GM12878 (cell line): ENCODE measurements at regions not wholly inside any gene's neighbourhood (a gene's known extent, or its start where the extent isn't known, plus 50 kb on each side); places are given as distances from the start of the nearest gene placed in this dataset.
A peak's percentile ranks its signal among the peaks of the same experiment; 100 is the strongest.

ENCODE experiments used
- ATAC-seq: fragments of 200-7000 bp; cut with Tn5 transposase; 3 replicates; pipeline ENCODE4 v1.9.1; 2020; ENCODE audit warnings: mild to moderate bottlenecking, moderate library complexity
- BruUV-seq: library from RNA; stranded (reverse); fragments of 400-500 nt; replicated peaks from 2 replicates; lab custom pipeline; 2021; lab: Mats Ljungman, UMichigan
- CTCF ChIA-PET: fragments of 300-600 bp; sonication (Branson Sonifier 250); formaldehyde crosslinking; extraction: SDS; loops from one replicate; lab custom pipeline; 2021; ENCODE audit warnings: inconsistent platforms; lab: Yijun Ruan, JAX
- POLR2A ChIA-PET: fragments of 350-600 bp; formaldehyde crosslinking; extraction: SDS; loops from one replicate; lab custom pipeline; 2021; ENCODE audit warnings: inconsistent platforms; lab: Charles Lee
- RAD21 ChIA-PET: fragments of 300-600 bp; sonication (Branson Sonifier 250); formaldehyde crosslinking; loops from one replicate; lab custom pipeline; 2023; ENCODE audit warnings: antibody characterized with exemption; ENCODE audit not compliant: unreplicated experiment; lab: Charles Lee
- SMC1A ChIA-PET: fragments of 300-600 bp; sonication (Branson Sonifier 250); formaldehyde crosslinking; loops from one replicate; lab custom pipeline; 2023; ENCODE audit not compliant: unreplicated experiment, uncharacterized antibody; lab: Charles Lee
- DNase-seq: peaks from one replicate; pipeline ENCODE4 v3.0.0-alpha.2; 2011; ENCODE audit warnings: low read depth, low spot score
- FAIRE-seq: peaks from 3 replicates; lab custom pipeline; 2011; peaks lifted over from hg19 to GRCh38; lab: Jason Lieb, UNC
- H2AFZ ChIP-seq: 2 replicates; pipeline ENCODE4 v1.6.0; 2011; ENCODE audit warnings: low read depth, low read length, control low read depth; ENCODE audit not compliant: control insufficient read depth
- H3K27ac ChIP-seq: 2 replicates; pipeline ENCODE4 v1.5.1; 2011; ENCODE audit warnings: control low read depth; ENCODE audit not compliant: control insufficient read depth, insufficient read depth
- H3K27me3 ChIP-seq, 2 experiments: replicated peaks in 1 of 2; 2 replicates each; pipeline versions ENCODE4 v1.6.0 to v1.6.1; 2011; ENCODE audit warnings: low read length in 1 of 2; ENCODE audit not compliant: control insufficient read depth in 2 of 2, insufficient read depth in 2 of 2
- H3K36me3 ChIP-seq, 2 experiments: 2 replicates each; pipeline ENCODE4 v1.5.1; 2011; ENCODE audit warnings: low read length in 1 of 2; ENCODE audit not compliant: control insufficient read depth in 2 of 2, insufficient read depth in 2 of 2
- H3K4me1 ChIP-seq: 2 replicates; pipeline ENCODE4 v1.6.1; 2011; ENCODE audit warnings: mild to moderate bottlenecking, low read length, moderate library complexity, mixed read lengths; ENCODE audit not compliant: control insufficient read depth, insufficient read depth
- H3K4me2 ChIP-seq: 2 replicates; pipeline ENCODE4 v1.6.0; 2011; ENCODE audit warnings: control low read depth; ENCODE audit not compliant: control insufficient read depth, insufficient read depth
- H3K4me3 ChIP-seq: fragments of 200-600 bp; sonication (generic); 2 replicates; pipeline ENCODE4 v1.5.1; 2016
- H3K79me2 ChIP-seq: 2 replicates; pipeline ENCODE4 v1.6.0; 2011; ENCODE audit warnings: low read length; ENCODE audit not compliant: control insufficient read depth, insufficient read depth
- H3K9ac ChIP-seq: 2 replicates; pipeline ENCODE4 v1.8.0; 2011; ENCODE audit warnings: low read length, control low read depth, mixed read lengths; ENCODE audit not compliant: control insufficient read depth, insufficient read depth
- H3K9me3 ChIP-seq: replicated peaks from 3 replicates; pipeline ENCODE4 v1.5.1; 2011; ENCODE audit warnings: mild to moderate bottlenecking, low read length; ENCODE audit not compliant: control insufficient read depth, insufficient read depth
- H4K20me1 ChIP-seq: 2 replicates; pipeline ENCODE4 v1.6.0; 2011; ENCODE audit not compliant: control insufficient read depth, insufficient read depth
- ATF7 ChIP-seq: fragments of 450-650 bp; IDR thresholded peaks from 2 replicates; pipeline ENCODE4 v1.6.1; 2016; ENCODE audit warnings: low read depth, mild to moderate bottlenecking
- CBX5 ChIP-seq: sonication (generic); IDR thresholded peaks from 2 replicates; pipeline ENCODE4 v1.6.1; 2016; ENCODE audit warnings: low read depth, moderate library complexity, mild to moderate bottlenecking, inconsistent platforms
- FOS ChIP-seq: IDR thresholded peaks from 3 replicates; pipeline ENCODE4 v1.6.1; 2011; ENCODE audit warnings: borderline replicate concordance; ENCODE audit not compliant: insufficient read length; ENCODE audit errors: extremely low read depth
- GABPA ChIP-seq: IDR thresholded peaks from 2 replicates; pipeline ENCODE4 v1.6.1; 2014; ENCODE audit warnings: antibody characterized with exemption, low read depth, mild to moderate bottlenecking, inconsistent platforms
- HCFC1 ChIP-seq: fragments of 150-350 bp; IDR thresholded peaks from 2 replicates; pipeline ENCODE4 v1.6.1; 2014; ENCODE audit warnings: low read length
- IKZF2 ChIP-seq, 2 experiments: fragments of 450-650 bp; IDR thresholded peaks; 2 replicates each; pipeline ENCODE4 v1.6.1; 2017; ENCODE audit warnings: mild to moderate bottlenecking in 2 of 2, moderate library complexity in 2 of 2
- IRF4 ChIP-seq: IDR thresholded peaks from 2 replicates; pipeline ENCODE4 v1.6.1; 2011; ENCODE audit warnings: low read depth, low read length
- MEF2A ChIP-seq: IDR thresholded peaks from 2 replicates; pipeline ENCODE4 v1.6.1; 2011; ENCODE audit warnings: low read depth, mild to moderate bottlenecking, low read length, moderate library complexity; ENCODE audit not compliant: insufficient read depth
- NR2F1 ChIP-seq: fragments of 450-650 bp; conservative IDR thresholded peaks from 2 replicates; pipeline ENCODE4 v1.6.1; 2017; ENCODE audit warnings: mild to moderate bottlenecking
- POLR2AphosphoS2 ChIP-seq: IDR thresholded peaks from 2 replicates; pipeline ENCODE4 v1.6.1; 2011; ENCODE audit warnings: low read depth, mild to moderate bottlenecking, low read length, improper control_type of control experiment, moderate library complexity
- POLR2AphosphoS5 ChIP-seq: IDR thresholded peaks from 2 replicates; pipeline ENCODE4 v1.6.1; 2011; ENCODE audit warnings: mild to moderate bottlenecking, low read length, inconsistent platforms
- RELA ChIP-seq: fragments of 450-650 bp; IDR thresholded peaks from 2 replicates; pipeline ENCODE4 v1.8.0; 2014; ENCODE audit warnings: borderline replicate concordance; ENCODE audit not compliant: partially characterized antibody
- SMARCA5 ChIP-seq: fragments of 450-650 bp; IDR thresholded peaks from 2 replicates; pipeline ENCODE4 v1.6.1; 2017; ENCODE audit warnings: mild to moderate bottlenecking
- ZBED1 ChIP-seq: IDR thresholded peaks from 2 replicates; pipeline ENCODE4 v1.6.1; 2016; ENCODE audit warnings: borderline replicate concordance
- ZBTB11 ChIP-seq: fragments of 450-650 bp; formaldehyde crosslinking; IDR thresholded peaks from 2 replicates; pipeline ENCODE4 v1.5.0; 2022; ENCODE audit warnings: mild to moderate bottlenecking, missing genetic modification characterization
- WGBS: methylation state at CpG from one replicate; pipeline ENCODE4 v1.1.6; 2016; ENCODE audit warnings: low lambda C conversion rate; ENCODE audit not compliant: insufficient replicate concordance, insufficient coverage; ENCODE audit errors: missing lambda C conversion rate; 5-methylcytosine and 5-hydroxymethylcytosine counted together
- in situ Hi-C: fragments of 300-500 bp; cut with MboI; formaldehyde crosslinking; loops from 9 replicates; pipeline ENCODE4 v1.14.3; 2018; ENCODE audit warnings: mixed read lengths
- intact Hi-C: fragments of 100-400 bp; cut with micrococcal nuclease; formaldehyde crosslinking; loops from one replicate; pipeline ENCODE4 v1.14.2; 2022; ENCODE audit not compliant: unreplicated experiment
- TF ChIP-seq, protein P1 (sequence below): fragments of 450-650 bp; IDR thresholded peaks from 2 replicates; pipeline ENCODE4 v1.6.1; 2016; ENCODE audit warnings: mild to moderate bottlenecking

GRCh38 chr13:21297914-21298831 is 121.7 kb downstream of the MRPL57 start:
- Histone ChIP-seq H3K9ac (peak overlapping the region; percentile 71), H3K27ac (peak overlapping the region; percentile 63), H3K4me3 (peak overlapping the region; percentile 78), H4K20me1 (no peaks in the 10 kb centered on the region), H3K36me3 (no peaks in the 10 kb centered on the region; a peak in 2 of 4 replicates), H3K4me1 (no peaks in the 10 kb centered on the region), H3K9me3 (no peaks in the 10 kb centered on the region), H2AFZ (peak overlapping the region; percentile 98), H3K27me3 (no peaks in the 10 kb centered on the region), H3K4me2 (peak overlapping the region; percentile 79), H3K79me2 (peaks cover 5% of the 10 kb centered on the region)
- FAIRE-seq (no peak), DNase-seq (peak; percentile 67), ATAC-seq (peak; percentile 96)
- whole genome bisulfite sequencing: 2% methylated on average over 74 of the region's 74 CpGs
- intact Hi-C loops: loop anchor here (1.0 to 10.0 kb wide), 7 partner anchors 32 to 1497 kb away; partner anchors contain the start of genes MRPL57, SKA3 and ZDHHC20
- ChIA-PET POLR2A (interaction anchor here (2.4 kb wide), 1 partner anchor 179 kb away, joined by 8 read pairs; no protein-coding TSS in a partner anchor), CTCF (interaction anchor here (0.6 to 6.9 kb wide), 26 partner anchors 11 to 1722 kb away, joined by 3 to 156 read pairs (median 4); partner anchors contain the start of genes MRPL57 and SKA3), RAD21 (interaction anchor here (0.6 to 5.3 kb wide), 11 partner anchors 11 to 355 kb away, joined by 3 to 63 read pairs (median 5); partner anchors contain the start of genes MRPL57, SKA3 and ZDHHC20), SMC1A (interaction anchor here (1.3 to 7.7 kb wide), 8 partner anchors 10 to 182 kb away, joined by 3 to 70 read pairs (median 6); partner anchors contain the start of genes MRPL57 and SKA3)
- BruUV-seq: TSS peak; percentile 64
- in situ Hi-C loops: loop anchor here (5.0 to 25.0 kb wide), 2 partner anchors 179 to 1489 kb away; no protein-coding TSS in a partner anchor
- TF ChIP-seq MEF2A (0 out of 2 replicates have a peak, but pooled peaks have one; percentile 22), ATF7 (peak; percentile 89), POLR2AphosphoS5 (no peak), ZBED1 (no peak), FOS (no peak), NR2F1 (no peak), CBX5 (no peak), POLR2AphosphoS2 (no peak), GABPA (no peak), RELA (peak; percentile 95), IRF4 (no peak), ZBTB11 (no peak), HCFC1 (peak; percentile 76), SMARCA5 (peak; percentile 86; the same call in 1 of the 2 replicates), IKZF2 (IDR thresholded peaks at IDR 0.05) (0 out of 4 replicates have a peak, but pooled peaks of 1 of the 2 experiments have one; percentile 27)
- TF ChIP-seq, protein P1, sequence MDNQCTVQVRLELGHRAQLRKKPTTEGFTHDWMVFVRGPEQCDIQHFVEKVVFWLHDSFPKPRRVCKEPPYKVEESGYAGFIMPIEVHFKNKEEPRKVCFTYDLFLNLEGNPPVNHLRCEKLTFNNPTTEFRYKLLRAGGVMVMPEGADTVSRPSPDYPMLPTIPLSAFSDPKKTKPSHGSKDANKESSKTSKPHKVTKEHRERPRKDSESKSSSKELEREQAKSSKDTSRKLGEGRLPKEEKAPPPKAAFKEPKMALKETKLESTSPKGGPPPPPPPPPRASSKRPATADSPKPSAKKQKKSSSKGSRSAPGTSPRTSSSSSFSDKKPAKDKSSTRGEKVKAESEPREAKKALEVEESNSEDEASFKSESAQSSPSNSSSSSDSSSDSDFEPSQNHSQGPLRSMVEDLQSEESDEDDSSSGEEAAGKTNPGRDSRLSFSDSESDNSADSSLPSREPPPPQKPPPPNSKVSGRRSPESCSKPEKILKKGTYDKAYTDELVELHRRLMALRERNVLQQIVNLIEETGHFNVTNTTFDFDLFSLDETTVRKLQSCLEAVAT: no peak
